Germinal center (tissue), 1 donor: ENCODE measurements at regions not wholly inside any gene's neighbourhood (a gene's known extent, or its start where the extent isn't known, plus 50 kb on each side); places are given as distances from the start of the nearest gene placed in this dataset.
"Not testable (repeated sequence)": the region's sequence is repeated elsewhere in the genome, so short reads cannot be mapped to it uniquely, and the experiment has no call there.

Experiments used
- DNase-seq: peaks from one replicate; pipeline ENCODE4 v3.0.0; 2012; ENCODE audit warnings: mixed read lengths, low spot score

DNA sequence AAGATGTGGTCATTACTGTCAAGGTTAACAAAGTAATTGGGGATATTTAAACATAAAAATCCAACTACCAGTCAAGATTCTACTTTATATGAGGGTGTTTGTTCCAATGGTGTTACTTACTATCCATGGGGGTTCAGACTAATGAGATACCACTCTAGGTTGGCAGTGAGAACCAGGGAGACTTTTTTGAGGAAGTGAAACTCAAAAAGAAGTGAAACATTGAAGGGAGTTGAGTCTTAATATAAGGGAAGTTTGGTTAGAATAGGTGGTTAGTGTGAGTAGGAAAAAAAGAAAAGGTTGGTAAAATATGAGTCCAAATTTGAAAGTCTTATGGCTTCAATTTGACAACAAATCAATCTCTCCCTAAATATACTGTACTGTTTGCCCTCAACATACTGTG, 123.6 kb upstream of the ANK3 start:
- peak; percentile 17 for DNase-seq

DNA sequence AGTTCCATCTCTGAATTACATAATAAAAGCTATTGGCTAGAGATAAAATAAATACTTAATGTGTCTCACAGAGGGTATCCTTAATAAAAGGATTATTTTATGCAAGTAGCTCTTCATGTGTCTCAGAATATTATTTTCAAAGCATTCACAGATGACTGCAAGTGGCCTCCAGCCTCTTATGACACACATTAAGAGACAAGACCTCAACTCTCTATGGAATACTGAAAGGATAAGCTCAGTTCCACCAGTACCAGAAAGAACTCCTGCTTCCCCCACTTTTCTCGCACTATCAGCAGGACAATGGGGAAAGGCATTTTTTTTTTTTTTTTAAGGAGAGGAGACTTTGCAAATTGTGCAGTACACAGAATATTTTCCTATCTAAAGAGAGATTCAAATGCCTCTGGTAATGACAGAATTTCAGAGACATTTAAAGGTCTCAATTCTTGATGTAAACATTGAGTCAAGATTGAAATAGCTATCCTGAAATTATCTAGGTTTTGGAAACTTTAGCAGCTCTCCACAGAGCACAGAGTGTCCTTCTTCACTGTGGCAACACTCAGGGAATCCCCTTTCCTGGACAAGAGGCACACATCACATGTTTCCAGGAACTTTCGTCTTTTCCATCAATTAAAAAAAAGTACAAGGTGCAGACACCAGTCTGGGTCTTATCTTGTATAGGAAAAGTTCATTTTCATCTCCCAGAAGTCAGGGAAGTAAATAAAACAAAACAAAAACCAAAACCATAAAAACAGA, 122.0 kb upstream of the ANK3 start:
- DNase-seq: no peak

GRCh38 chr10:60508831-60509230, 119.2 kb upstream of the ANK3 start:
- DNase-seq: no peak

- no peak for DNase-seq
Measured at GRCh38 chr10:60508037-60508436, 118.4 kb upstream of the ANK3 start.

DNA sequence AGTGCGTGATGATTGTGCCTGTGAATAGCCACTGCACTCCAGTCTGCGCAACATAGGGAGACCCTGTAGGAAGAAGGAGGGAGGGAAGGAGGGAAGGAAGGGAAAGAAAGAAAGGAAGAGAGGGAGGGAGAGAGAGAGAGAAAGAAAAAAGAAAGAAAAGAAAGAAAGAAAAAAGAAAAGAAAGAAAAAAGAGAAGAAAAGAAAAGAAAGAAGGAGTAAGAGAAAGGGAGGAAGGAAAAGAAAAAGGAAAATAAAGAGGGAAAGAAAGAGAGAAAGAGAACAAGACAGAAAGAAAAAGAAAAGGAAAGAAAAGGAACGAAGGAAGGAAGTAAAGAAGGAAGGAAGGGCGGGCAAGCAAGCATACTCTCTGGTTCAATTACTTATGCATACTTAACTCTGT, 112.9 kb upstream of the ANK3 start:
- DNase-seq: no peak

GRCh38 chr10:60498985-60499384, 109.3 kb upstream of the ANK3 start:
- DNase-seq: no peak

GRCh38 chr10:60497364-60497763, 107.7 kb upstream of the ANK3 start:
- DNase-seq: no peak

- no peak for DNase-seq
Measured at GRCh38 chr10:60496181-60496580, 106.5 kb upstream of the ANK3 start.

DNA sequence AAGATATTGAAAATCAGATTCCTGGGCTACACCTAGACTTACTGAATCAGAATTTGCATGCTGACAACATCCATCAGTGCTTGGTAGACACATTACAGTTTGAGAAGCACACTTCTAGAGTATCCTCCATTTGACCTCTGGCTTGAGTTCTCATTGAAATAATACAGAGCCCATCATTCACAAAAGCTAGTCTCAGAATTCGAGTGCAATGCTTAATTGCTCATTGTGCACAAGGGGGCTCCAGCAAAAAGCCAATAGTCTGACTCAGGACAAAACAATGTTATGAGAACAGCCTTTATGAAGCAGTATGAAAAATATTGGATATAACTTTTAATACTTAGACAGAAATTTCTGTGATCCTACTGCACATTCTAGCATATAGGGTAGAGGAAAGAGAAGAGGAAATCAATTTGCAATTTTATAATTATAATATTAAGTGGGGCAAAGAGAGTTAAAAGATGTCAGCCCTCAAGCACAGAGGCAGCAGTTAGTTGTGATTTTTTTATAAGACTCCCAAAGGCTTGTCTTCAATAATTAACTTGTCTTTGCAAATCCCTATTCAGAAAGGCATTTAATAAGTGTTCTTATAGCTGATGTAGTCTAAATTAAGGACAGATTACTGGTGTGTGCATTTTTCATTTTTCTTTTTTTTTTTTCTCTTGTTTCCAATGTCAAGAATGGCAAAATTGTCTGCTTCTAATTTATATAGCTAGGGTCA, 105.8 kb upstream of the ANK3 start:
- DNase-seq: no peak

DNA sequence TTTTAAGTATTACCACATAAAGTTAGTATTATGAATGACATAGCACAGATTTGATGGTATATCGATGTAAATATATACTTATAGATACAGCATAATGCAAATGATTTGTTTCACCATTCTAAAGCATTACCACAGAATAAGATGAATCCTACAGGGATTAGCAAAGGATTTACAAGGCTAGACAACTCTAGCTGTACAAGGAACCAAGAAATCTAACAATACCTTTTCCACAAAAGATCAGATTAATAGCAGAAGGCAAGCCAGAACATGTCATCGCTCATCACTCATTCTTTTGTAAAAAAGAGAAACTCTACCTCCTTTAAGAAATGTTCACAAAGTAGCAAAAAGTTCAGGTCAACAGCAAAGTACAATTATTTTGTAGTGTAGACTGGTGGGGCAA, 105.1 kb upstream of the ANK3 start:
- DNase-seq: no peak

DNA sequence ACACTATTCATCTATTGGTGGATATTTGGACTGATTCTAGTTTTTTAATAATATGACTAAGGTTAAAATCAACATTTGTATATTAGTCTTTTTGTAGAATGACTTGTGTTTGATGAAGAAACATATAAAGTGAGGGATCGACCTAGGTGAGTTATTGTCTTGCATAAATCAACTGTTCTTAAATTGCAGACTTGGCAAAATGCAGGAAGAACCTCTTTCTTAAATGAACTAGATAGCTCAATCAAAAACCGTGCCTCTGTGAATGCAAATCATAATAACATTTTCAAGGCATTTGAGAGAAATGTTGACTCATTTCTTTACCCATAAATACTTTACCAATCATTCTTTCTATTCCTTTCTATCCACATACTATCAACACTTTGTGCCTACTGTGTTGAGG, 101.5 kb upstream of the ANK3 start:
- no peak for DNase-seq

DNA sequence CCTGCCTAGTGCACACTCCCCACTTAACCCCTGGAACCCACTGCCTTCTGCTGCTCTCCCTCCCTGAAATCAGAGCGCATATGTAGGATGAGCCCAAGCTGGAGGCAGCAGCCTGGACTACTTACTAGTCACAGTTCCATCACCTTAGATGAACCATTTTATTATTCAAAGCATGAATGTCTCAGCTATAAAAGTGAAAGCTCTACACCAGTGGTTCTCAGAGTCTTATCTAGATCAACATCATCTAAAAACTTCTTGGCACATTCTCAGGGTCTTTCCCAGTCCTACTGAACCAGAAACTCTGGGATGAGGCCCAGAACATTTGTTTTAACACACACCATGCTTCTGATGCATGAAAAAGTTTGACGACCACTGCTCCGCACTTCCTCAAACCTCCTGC, 100.3 kb upstream of the ANK3 start:
- DNase-seq: no peak

- DNase-seq: no peak
Measured at GRCh38 chr10:60488111-60488669, 98.5 kb upstream of the ANK3 start.

DNA sequence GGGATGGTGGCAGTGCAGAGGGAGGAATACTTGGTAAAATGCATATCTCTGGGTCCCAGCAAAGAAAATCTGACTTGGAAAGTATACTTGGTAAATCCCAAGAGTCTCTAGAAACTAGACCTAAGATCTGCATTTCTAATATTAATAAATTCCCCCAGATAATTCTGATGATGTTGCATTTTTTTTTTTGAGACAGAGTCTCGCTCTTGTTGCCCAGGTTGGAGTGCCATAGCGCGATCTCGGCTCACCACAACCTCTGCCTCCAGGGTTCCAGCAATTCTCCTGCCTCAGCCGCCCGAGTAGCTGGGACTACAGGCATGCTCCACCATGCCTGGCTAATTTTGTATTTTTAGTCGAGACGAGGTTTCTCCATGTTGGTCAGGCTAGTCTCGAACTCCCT, 97.9 kb upstream of the ANK3 start:
- DNase-seq: no peak

- no peak for DNase-seq
Measured at GRCh38 chr10:60485025-60485424, 95.3 kb upstream of the ANK3 start.

GRCh38 chr10:60480865-60481563, 91.3 kb upstream of the ANK3 start:
- DNase-seq: no peak

GRCh38 chr10:60479305-60480020, 89.8 kb upstream of the ANK3 start:
- no peak for DNase-seq

DNA sequence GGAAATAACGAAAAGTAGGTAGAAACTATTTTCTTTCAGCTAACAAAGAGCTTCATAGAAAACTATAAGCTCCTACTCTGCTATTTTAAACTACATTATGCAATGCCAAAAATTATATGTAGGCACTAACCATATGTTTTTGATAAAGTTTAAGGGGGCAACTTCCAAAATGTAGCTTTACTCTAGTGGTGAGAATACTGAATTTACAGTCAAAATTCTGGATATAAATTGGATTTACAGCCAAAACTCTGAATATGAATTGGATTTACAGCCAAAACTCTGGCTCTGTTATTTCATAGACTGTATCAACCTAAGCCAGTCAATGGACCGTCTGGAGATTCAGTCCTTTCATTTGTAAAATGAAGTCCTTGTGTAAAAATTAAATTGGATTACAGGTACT, 86.8 kb upstream of the ANK3 start:
- DNase-seq: no peak

GRCh38 chr10:60473557-60473956, 83.9 kb upstream of the ANK3 start:
- no peak for DNase-seq

DNA sequence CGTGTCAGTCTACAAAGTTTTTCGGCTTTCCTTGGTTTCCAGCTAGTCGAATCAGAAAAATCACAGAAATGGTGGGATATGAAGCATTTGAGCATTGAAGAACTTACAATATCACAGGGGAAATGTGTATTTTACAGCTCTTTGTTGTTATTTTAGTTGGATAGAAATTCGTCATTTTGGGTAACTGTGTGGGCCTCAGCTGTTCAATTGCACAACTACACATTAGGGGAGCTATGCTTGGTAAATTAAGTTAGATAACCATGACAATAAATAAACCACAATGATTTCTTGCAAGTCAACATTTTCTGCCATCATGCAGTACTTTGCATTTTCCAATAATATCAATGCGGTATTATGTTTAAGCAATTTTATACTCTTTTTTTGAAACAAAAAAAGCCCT, 80.4 kb upstream of the ANK3 start:
- DNase-seq: no peak

GRCh38 chr10:60469147-60469546, 79.5 kb upstream of the ANK3 start:
- not testable (repeated sequence) for DNase-seq

DNA sequence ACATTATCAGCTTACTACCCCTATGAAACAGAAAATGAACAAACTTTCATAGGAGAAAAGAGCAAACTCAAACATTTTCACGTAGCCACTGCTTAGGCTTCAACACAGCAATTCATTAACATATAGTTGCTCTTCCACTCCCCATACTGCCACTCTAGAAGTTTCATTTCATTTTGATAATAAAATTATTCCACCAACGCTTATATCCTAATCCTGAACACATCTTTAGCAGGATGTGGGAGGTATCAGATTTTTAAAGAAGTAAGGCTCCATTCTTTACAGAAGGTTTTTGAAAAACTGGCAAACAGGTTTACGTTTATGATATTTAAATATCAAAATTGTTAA, 77.5 kb upstream of the ANK3 start:
- no peak for DNase-seq
